Spleen (tissue), 11 donors: ENCODE measurements at regions not wholly inside any gene's neighbourhood (a gene's known extent, or its start where the extent isn't known, plus 50 kb on each side); places are given as distances from the start of the nearest gene placed in this dataset.
"Not testable (repeated sequence)": the region's sequence is repeated elsewhere in the genome, so short reads cannot be mapped to it uniquely, and the experiment has no call there.

Source experiments
- DNase-seq: peaks from one replicate; pipeline ENCODE4 v3.0.0-alpha.2; 2020
- H3K27ac ChIP-seq, 8 donors: fragments of 200-600 bp; sonication (generic) in 7 of 8; 1 replicate in 4 of 8; 2 replicates in 4 of 8; pipeline versions ENCODE4 v1.5.0 to v1.8.0; 2016 to 2021; ENCODE audit warnings: inconsistent platforms in 4 of 8, mild to moderate bottlenecking in 4 of 8, moderate library complexity in 1 of 8
- H3K27me3 ChIP-seq, 7 donors: fragments of 200-600 bp; sonication (generic) in 6 of 7; replicated peaks in 1 of 7; 1 replicate in 4 of 7; 2 replicates in 3 of 7; pipeline versions ENCODE4 v1.5.0 to v1.8.0; 2016 to 2021; ENCODE audit warnings: inconsistent platforms in 3 of 7, mild to moderate bottlenecking in 1 of 7
- H3K36me3 ChIP-seq, 6 donors: fragments of 200-600 bp; sonication (generic) in 5 of 6; 1 replicate in 4 of 6; 2 replicates in 2 of 6; pipeline versions ENCODE4 v1.5.0 to v1.8.0; 2016 to 2021; ENCODE audit warnings: inconsistent platforms in 2 of 6
- H3K4me1 ChIP-seq, 6 donors: fragments of 200-600 bp; sonication (generic) in 5 of 6; 1 replicate in 3 of 6; 2 replicates in 3 of 6; pipeline versions ENCODE4 v1.5.0 to v1.8.0; 2016 to 2021; ENCODE audit warnings: inconsistent platforms in 3 of 6
- H3K4me3 ChIP-seq, 8 donors: fragments of 200-600 bp; sonication (generic) in 7 of 8; 1 replicate in 4 of 8; 2 replicates in 4 of 8; pipeline versions ENCODE4 v1.5.0 to v1.8.0; 2016 to 2021; ENCODE audit warnings: inconsistent platforms in 4 of 8, mild to moderate bottlenecking in 4 of 8, moderate library complexity in 2 of 8
- H3K9me3 ChIP-seq, 8 donors: fragments of 200-600 bp; sonication (generic) in 7 of 8; 1 replicate in 4 of 8; 2 replicates in 4 of 8; pipeline versions ENCODE4 v1.5.0 to v1.8.0; 2016 to 2021; ENCODE audit warnings: inconsistent platforms in 4 of 8
- POLR2A ChIP-seq, 3 donors: fragments of 450-650 bp; IDR thresholded peaks; one replicate each; pipeline ENCODE4 v1.5.1; 2017; ENCODE audit warnings: antibody characterized with exemption in 3 of 3, mild to moderate bottlenecking in 1 of 3
- POLR2AphosphoS5 ChIP-seq, 3 donors: sonication (generic); formaldehyde crosslinking; IDR thresholded peaks; one replicate each; pipeline ENCODE4 v1.5.1; 2017; ENCODE audit warnings: antibody characterized with exemption in 3 of 3
- WGBS, 5 donors: extraction: QIAGEN DNeasy Blood & Tissue Kit in 3 of 5; methylation state at CpG; one replicate each; pipeline versions ENCODE4 v1.1.5 to v1.1.7; 2013 to 2018; 5-methylcytosine and 5-hydroxymethylcytosine counted together
- intact Hi-C: fragments of 100-400 bp; cut with DNase I; formaldehyde crosslinking; loops from one replicate; pipeline ENCODE4 v1.15.0; 2023; ENCODE audit warnings: low total_unique reads
- TF ChIP-seq, protein P1 (sequence below), 11 experiments: fragments of 200-600 bp in 7 of 11; fragments of 450-650 bp in 4 of 11; sonication (generic) in 4 of 11; IDR thresholded peaks in 8 of 11; conservative IDR thresholded peaks in 3 of 11; 1 replicate in 7 of 11; 2 replicates in 4 of 11; pipeline versions ENCODE4 v1.4.0 to v1.8.0; 2016 to 2021; ENCODE audit warnings: antibody characterized with exemption in 11 of 11, inconsistent platforms in 4 of 11, mild to moderate bottlenecking in 1 of 11
- donor health status: healthy with polysubstance abuse.
- donor health status: DM: no; HTN: no; CAD: no; lungs with moderate emphysema.
- donor health status: DM: no; HTN: no; CAD: no.
- donor health status: Bipolar disorder and iron deficiency.
- donor health status: healthy.
- donor health status: DM: no; HTN: no; CAD: no.
- donor health status: DM: yes; HTN: yes; CAD: no.

- no peaks in the 10 kb centered on the region for H3K4me1 ChIP-seq
- H3K36me3 ChIP-seq: no peaks in the 10 kb centered on the region
- peaks cover 0 to 35% (median 5%) of the 10 kb centered on the region in 7 donors for H3K27me3 ChIP-seq
- peaks cover 0 to 7% (median 0%) of the 10 kb centered on the region in 8 donors for H3K9me3 ChIP-seq
- 90 to 95% (median 92%) methylated on average over 4 of the region's 4 CpGs for WGBS, 5 donors
- no peak overlapping the region for H3K27ac ChIP-seq
- DNase-seq: no peak
- intact Hi-C loops: no loop called here
- no peak overlapping the region for H3K4me3 ChIP-seq
- TF ChIP-seq POLR2A (IDR thresholded peaks at IDR 0.05) (no peak), POLR2AphosphoS5 (IDR thresholded peaks at IDR 0.05) (no peak)
- TF ChIP-seq, protein P1, sequence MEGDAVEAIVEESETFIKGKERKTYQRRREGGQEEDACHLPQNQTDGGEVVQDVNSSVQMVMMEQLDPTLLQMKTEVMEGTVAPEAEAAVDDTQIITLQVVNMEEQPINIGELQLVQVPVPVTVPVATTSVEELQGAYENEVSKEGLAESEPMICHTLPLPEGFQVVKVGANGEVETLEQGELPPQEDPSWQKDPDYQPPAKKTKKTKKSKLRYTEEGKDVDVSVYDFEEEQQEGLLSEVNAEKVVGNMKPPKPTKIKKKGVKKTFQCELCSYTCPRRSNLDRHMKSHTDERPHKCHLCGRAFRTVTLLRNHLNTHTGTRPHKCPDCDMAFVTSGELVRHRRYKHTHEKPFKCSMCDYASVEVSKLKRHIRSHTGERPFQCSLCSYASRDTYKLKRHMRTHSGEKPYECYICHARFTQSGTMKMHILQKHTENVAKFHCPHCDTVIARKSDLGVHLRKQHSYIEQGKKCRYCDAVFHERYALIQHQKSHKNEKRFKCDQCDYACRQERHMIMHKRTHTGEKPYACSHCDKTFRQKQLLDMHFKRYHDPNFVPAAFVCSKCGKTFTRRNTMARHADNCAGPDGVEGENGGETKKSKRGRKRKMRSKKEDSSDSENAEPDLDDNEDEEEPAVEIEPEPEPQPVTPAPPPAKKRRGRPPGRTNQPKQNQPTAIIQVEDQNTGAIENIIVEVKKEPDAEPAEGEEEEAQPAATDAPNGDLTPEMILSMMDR (IDR thresholded peaks at IDR 0.05 in 8 of 11, conservative IDR thresholded peaks at IDR 0.05 in 3 of 11): no peak
Measured at GRCh38 chr2:88396209-88396608, 56.3 kb downstream of the FOXI3 start.

DNA sequence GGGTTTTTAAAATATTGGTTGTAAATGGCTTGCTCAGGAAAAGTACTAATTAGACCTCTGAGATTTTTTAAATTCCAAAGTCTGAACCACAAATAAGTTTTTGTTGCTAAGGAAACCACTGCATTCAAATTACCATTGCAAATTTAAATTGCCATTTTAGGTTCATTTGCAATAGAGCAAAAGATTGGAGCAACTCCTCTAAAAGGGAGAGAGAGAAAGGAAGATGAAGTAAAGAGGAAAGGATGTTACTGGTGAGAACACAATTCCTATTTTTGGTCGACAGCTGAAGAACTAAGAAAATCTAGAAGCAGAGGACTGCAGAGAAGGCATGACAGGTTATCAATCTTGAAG lies 74.9 kb downstream of the FOXI3 start:
- WGBS, 5 donors: 24 to 40% (median 39%) methylated on average over 1 of the region's 1 CpG
- intact Hi-C loops: no loop called here
- no peak overlapping the region for H3K27ac ChIP-seq
- H3K27me3 ChIP-seq: peaks cover 0 to 29% (median 0%) of the 10 kb centered on the region in 7 donors
- no peaks in the 10 kb centered on the region for H3K4me1 ChIP-seq
- no peak for DNase-seq
- TF ChIP-seq POLR2AphosphoS5 (IDR thresholded peaks at IDR 0.05) (no peak), POLR2A (IDR thresholded peaks at IDR 0.05) (no peak)
- TF ChIP-seq, protein P1 (IDR thresholded peaks at IDR 0.05 in 8 of 11, conservative IDR thresholded peaks at IDR 0.05 in 3 of 11): no peak
- H3K4me3 ChIP-seq: no peak overlapping the region
- no peaks in the 10 kb centered on the region for H3K36me3 ChIP-seq
- H3K9me3 ChIP-seq: peaks cover 0 to 3% (median 0%) of the 10 kb centered on the region in 8 donors

DNA sequence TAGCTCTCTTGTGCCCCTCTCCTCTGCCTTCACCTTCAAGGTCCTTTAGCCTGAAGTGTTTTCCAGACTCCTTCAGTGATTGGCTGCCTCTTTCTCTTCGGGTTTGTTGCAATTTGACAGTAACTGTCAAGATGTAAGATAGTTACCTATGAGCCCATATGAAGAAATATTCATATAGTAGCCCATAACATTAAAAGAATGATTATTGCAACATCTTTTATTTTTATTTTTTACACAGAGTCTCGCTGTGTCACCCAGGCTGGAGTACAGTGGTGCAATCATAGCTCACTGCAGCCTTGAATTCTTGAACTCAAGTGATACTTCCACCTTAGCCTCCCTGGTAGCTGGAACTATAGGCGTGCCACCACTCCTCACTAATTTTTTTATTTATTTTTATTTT lies 80.5 kb downstream of the FOXI3 start:
- 57 to 82% (median 72%) methylated on average over 3 of the region's 3 CpGs for WGBS, 5 donors
- H3K27ac ChIP-seq: no peak overlapping the region
- H3K27me3 ChIP-seq: peaks cover 0 to 15% (median 0%) of the 10 kb centered on the region in 7 donors
- TF ChIP-seq POLR2A (IDR thresholded peaks at IDR 0.05) (no peak), POLR2AphosphoS5 (IDR thresholded peaks at IDR 0.05) (no peak)
- TF ChIP-seq, protein P1 (IDR thresholded peaks at IDR 0.05 in 8 of 11, conservative IDR thresholded peaks at IDR 0.05 in 3 of 11): no peak
- H3K4me1 ChIP-seq: no peaks in the 10 kb centered on the region
- intact Hi-C loops: no loop called here
- H3K4me3 ChIP-seq: no peak overlapping the region
- no peak for DNase-seq
- no peaks in the 10 kb centered on the region for H3K36me3 ChIP-seq
- H3K9me3 ChIP-seq: peaks cover 0 to 3% (median 0%) of the 10 kb centered on the region in 8 donors

DNA sequence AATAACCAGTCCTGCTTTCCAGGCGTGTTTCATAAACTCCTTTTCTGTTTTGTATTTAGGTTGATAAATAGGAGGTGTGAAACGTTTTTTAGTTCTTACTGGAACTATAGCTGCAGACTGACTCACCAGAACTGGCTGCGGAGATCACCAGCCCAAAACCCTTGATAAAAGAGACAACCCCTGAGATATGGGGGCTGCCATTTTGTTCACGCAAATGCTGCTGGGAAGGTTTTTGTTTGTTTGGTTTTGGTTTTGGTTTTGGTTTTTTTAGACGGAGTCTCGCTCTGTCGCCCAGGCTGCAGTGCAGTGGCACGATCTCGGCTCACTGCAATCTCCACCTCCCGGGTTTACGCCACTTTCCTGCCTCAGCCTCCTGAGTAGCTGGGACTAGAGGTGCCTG lies 87.1 kb downstream of the FOXI3 start:
- DNase-seq, H3K9me3 ChIP-seq, H3K36me3 ChIP-seq, H3K27me3 ChIP-seq, intact Hi-C loops, H3K4me3 ChIP-seq, H3K4me1 ChIP-seq, H3K27ac ChIP-seq: not testable (repeated sequence)
- 85 to 91% (median 89%) methylated on average over 11 of the region's 11 CpGs for WGBS, 5 donors

DNA sequence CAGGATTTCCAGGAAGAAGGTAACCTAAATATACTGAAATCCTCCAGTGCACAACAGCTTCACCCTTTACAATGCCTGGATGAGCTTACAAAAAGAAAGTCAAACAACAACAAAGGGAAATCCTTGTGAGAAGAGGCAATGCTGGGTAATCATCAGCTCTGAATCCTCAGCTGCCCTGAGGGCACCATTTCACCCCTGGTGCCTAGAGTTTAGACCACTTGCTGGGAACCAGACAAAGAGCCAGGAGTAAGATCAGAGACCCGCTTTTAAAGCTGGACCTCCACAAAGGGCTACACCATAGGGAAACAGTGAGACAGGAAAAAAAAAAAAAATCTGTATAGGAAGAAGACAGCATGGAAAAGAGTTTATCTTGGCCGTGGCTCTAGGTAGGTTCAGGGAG lies 97.0 kb downstream of the FOXI3 start:
- H3K36me3 ChIP-seq: no peaks in the 10 kb centered on the region
- TF ChIP-seq POLR2AphosphoS5 (IDR thresholded peaks at IDR 0.05) (no peak), POLR2A (IDR thresholded peaks at IDR 0.05) (no peak)
- TF ChIP-seq, protein P1 (IDR thresholded peaks at IDR 0.05 in 8 of 11, conservative IDR thresholded peaks at IDR 0.05 in 3 of 11): no peak
- DNase-seq: no peak
- H3K4me1 ChIP-seq: peaks cover 0 to 7% (median 4%) of the 10 kb centered on the region in 6 donors
- peaks cover 0 to 5% (median 0%) of the 10 kb centered on the region in 8 donors for H3K9me3 ChIP-seq
- H3K27ac ChIP-seq: no peak overlapping the region
- 57 to 74% (median 70%) methylated on average over 2 of the region's 2 CpGs for WGBS, 5 donors
- peaks cover 0 to 41% (median 7%) of the 10 kb centered on the region in 7 donors for H3K27me3 ChIP-seq
- intact Hi-C loops: no loop called here
- H3K4me3 ChIP-seq: no peak overlapping the region
